Prostate gland (tissue), 2 donors: ENCODE measurements at regions not wholly inside any gene's neighbourhood (a gene's known extent, or its start where the extent isn't known, plus 50 kb on each side); places are given as distances from the start of the nearest gene placed in this dataset.

Source experiments
- DNase-seq: peaks from one replicate; pipeline ENCODE4 v3.0.0-alpha.2; 2019; ENCODE audit warnings: low spot score
- H3K27ac ChIP-seq, 2 donors: fragments of 200-600 bp; sonication (generic); 2 replicates each; pipeline ENCODE4 v1.5.1; 2017 to 2019
- H3K27me3 ChIP-seq: fragments of 200-600 bp; sonication (generic); replicated peaks from 2 replicates; pipeline ENCODE4 v1.5.1; 2019; ENCODE audit not compliant: insufficient read depth
- H3K36me3 ChIP-seq, 2 donors: fragments of 200-600 bp; sonication (generic); 1 replicate in 1 of 2; 2 replicates in 1 of 2; pipeline versions ENCODE4 v1.5.1 to v1.8.1; 2017 to 2019
- H3K4me1 ChIP-seq: fragments of 200-600 bp; sonication (generic); replicated peaks from 2 replicates; pipeline ENCODE4 v1.5.1; 2019
- H3K4me3 ChIP-seq, 2 donors: fragments of 200-600 bp; sonication (generic); 2 replicates each; pipeline ENCODE4 v1.5.1; 2017 to 2019
- H3K9me3 ChIP-seq: fragments of 200-600 bp; sonication (generic); 2 replicates; pipeline ENCODE4 v1.5.1; 2017
- POLR2A ChIP-seq: fragments of 450-650 bp; IDR thresholded peaks from one replicate; pipeline ENCODE4 v1.6.1; 2016; ENCODE audit warnings: antibody characterized with exemption, mild to moderate bottlenecking
- POLR2AphosphoS5 ChIP-seq: sonication (generic); formaldehyde crosslinking; IDR thresholded peaks from one replicate; pipeline ENCODE4 v1.6.1; 2017; ENCODE audit warnings: antibody characterized with exemption
- WGBS: methylation state at CpG from one replicate; pipeline ENCODE4 v1.1.5; 2018; 5-methylcytosine and 5-hydroxymethylcytosine counted together
- intact Hi-C: fragments of 100-400 bp; cut with DNase I; formaldehyde crosslinking; loops from one replicate; pipeline ENCODE4 v1.14.2; 2022
- TF ChIP-seq, protein P1 (sequence below), 4 experiments: fragments of 200-600 bp in 2 of 4; fragments of 450-650 bp in 2 of 4; sonication (generic) in 2 of 4; IDR thresholded peaks; 1 replicate in 3 of 4; 2 replicates in 1 of 4; pipeline ENCODE4 v1.5.1; 2016 to 2019; ENCODE audit warnings: antibody characterized with exemption in 4 of 4, mild to moderate bottlenecking in 2 of 4, moderate library complexity in 2 of 4

DNA sequence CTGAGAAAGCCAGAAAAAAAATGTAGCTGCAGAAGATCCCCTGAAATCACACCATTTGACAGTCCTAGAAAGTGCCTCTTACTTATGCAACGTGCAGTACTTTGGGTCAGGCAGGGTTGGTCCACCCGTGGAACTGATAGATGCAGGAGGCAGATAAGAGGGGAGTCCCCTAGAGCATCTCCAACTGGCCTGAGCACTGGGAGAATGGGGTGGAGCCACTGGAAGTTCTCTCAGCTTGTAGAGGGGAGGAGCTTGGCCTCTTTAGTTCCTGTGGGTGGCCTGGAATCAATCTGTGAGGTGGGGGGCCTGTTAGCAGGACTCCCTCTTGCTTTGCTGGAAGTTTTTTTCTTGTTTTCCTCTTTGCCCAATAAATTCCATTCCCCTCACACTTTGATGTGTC is 335.7 kb upstream of the NCAM2 start:
- 32% methylated on average over 2 of the region's 2 CpGs for WGBS
- TF ChIP-seq, protein P1, sequence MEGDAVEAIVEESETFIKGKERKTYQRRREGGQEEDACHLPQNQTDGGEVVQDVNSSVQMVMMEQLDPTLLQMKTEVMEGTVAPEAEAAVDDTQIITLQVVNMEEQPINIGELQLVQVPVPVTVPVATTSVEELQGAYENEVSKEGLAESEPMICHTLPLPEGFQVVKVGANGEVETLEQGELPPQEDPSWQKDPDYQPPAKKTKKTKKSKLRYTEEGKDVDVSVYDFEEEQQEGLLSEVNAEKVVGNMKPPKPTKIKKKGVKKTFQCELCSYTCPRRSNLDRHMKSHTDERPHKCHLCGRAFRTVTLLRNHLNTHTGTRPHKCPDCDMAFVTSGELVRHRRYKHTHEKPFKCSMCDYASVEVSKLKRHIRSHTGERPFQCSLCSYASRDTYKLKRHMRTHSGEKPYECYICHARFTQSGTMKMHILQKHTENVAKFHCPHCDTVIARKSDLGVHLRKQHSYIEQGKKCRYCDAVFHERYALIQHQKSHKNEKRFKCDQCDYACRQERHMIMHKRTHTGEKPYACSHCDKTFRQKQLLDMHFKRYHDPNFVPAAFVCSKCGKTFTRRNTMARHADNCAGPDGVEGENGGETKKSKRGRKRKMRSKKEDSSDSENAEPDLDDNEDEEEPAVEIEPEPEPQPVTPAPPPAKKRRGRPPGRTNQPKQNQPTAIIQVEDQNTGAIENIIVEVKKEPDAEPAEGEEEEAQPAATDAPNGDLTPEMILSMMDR (IDR thresholded peaks at IDR 0.05): no peak
- no peaks in the 10 kb centered on the region for H3K27me3 ChIP-seq
- no peaks in the 10 kb centered on the region for H3K9me3 ChIP-seq
- H3K36me3 ChIP-seq: no peaks in the 10 kb centered on the region
- H3K27ac ChIP-seq: no peak overlapping the region
- no peak for DNase-seq
- intact Hi-C loops: no loop called here
- no peaks in the 10 kb centered on the region for H3K4me1 ChIP-seq
- no peak overlapping the region for H3K4me3 ChIP-seq

DNA sequence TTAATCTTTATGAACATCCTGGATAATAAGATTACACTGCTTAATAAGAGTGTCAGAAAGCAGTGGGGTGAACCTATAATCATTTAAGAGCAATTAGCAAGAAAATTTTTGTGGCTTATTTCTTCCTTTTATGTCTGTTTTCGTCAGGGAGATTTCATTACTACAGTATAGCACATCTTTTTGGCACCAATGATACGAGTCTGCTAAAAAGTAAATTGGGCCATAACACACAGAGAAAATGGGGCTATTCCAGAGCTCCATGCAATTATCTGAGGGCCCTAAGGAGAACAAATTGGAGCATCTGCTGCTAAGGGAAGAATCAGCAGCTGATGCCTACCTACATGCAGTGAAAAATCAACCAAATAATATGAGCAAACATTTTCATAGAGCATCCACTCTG is 330.3 kb upstream of the NCAM2 start:
- Histone ChIP-seq H3K4me3 (no peak overlapping the region), H3K27me3 (no peaks in the 10 kb centered on the region), H3K36me3 (no peaks in the 10 kb centered on the region), H3K27ac (no peak overlapping the region), H3K9me3 (no peaks in the 10 kb centered on the region), H3K4me1 (no peaks in the 10 kb centered on the region)
- no peak for DNase-seq
- intact Hi-C loops: no loop called here
- TF ChIP-seq, protein P1 (IDR thresholded peaks at IDR 0.05): no peak
- no peak for TF ChIP-seq POLR2AphosphoS5
- no peak for TF ChIP-seq POLR2A
- 64% methylated on average over 2 of the region's 2 CpGs for WGBS

DNA sequence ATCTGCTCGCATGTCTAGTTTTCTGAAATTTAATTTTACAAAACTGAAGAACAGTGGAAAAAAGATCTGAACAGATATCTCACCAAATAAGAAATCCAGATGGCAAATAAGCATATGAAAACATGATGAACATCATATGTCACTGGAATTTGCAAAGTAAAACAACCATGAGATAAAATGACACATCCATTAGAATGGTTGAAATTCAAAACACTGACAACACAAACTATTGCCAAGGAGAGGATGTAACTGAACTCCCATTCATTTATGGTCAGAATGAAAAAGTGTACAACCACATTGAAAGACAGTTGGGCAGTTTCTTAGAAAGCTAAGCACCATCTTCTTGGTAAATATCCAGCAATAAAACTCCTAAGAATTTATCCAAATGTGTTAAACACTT is 312.7 kb upstream of the NCAM2 start:
- Histone ChIP-seq H3K4me3 (no peak overlapping the region), H3K4me1 (no peaks in the 10 kb centered on the region), H3K27me3 (no peaks in the 10 kb centered on the region), H3K9me3 (no peaks in the 10 kb centered on the region), H3K36me3 (no peaks in the 10 kb centered on the region), H3K27ac (no peak overlapping the region)
- TF ChIP-seq POLR2AphosphoS5 (no peak), POLR2A (no peak)
- TF ChIP-seq, protein P1 (IDR thresholded peaks at IDR 0.05): no peak
- intact Hi-C loops: no loop called here
- no peak for DNase-seq
- WGBS: 74% methylated on average over 1 of the region's 1 CpG

DNA sequence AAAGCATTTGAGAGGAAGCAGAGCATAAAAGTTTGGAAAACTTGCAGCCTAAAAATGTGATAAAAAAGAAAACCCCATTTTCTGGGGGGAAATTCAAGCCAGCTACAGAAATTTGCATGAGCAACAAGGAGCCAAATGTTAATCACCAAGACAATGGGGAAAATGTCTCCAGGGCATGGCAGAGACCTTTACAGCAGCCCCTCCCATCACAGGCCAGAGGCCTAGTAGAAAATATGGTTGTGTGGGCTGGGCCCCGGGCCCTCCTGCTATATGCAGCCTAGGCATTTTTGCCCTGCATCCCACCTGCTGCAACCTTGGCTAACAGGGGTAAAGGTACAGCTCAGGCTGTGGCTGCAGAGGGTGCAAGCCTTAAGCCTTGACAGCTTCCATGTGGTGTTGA is 299.6 kb upstream of the NCAM2 start:
- intact Hi-C loops: no loop called here
- no peaks in the 10 kb centered on the region for H3K9me3 ChIP-seq
- H3K4me3 ChIP-seq: no peak overlapping the region
- no peaks in the 10 kb centered on the region for H3K4me1 ChIP-seq
- WGBS: 94% methylated on average over 1 of the region's 1 CpG
- no peaks in the 10 kb centered on the region for H3K27me3 ChIP-seq
- H3K27ac ChIP-seq: no peak overlapping the region
- TF ChIP-seq, protein P1 (IDR thresholded peaks at IDR 0.05): no peak
- TF ChIP-seq POLR2A: no peak
- TF ChIP-seq POLR2AphosphoS5: no peak
- no peak for DNase-seq
- H3K36me3 ChIP-seq: no peaks in the 10 kb centered on the region

DNA sequence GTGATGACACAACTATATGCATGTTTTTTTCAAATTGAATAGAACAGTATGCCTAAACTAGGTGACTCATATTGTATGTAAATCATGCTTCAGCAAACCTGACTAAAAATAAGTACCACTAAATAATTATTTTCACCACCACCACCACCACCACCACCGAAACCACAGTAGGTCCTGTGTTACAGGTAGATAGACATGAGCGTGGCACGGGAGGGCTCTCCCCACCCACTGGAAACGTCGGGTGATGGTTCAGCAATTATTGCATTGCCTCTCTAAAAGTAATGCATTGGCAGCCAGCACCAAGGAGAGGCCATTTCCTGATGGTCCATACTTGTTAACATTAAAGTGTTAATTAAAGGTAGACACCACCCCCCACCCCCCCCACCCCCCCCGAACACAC is 297.0 kb upstream of the NCAM2 start:
- intact Hi-C loops: no loop called here
- WGBS: 78% methylated on average over 6 of the region's 6 CpGs
- TF ChIP-seq, protein P1 (IDR thresholded peaks at IDR 0.05): no peak
- TF ChIP-seq POLR2AphosphoS5 (no peak), POLR2A (no peak)

More for the DNA sequence above, 297.0 kb upstream of the NCAM2 start:
- H3K4me1 ChIP-seq: no peaks in the 10 kb centered on the region
- H3K27me3 ChIP-seq: no peaks in the 10 kb centered on the region
- no peak overlapping the region for H3K27ac ChIP-seq
- no peak for DNase-seq
- H3K9me3 ChIP-seq: no peaks in the 10 kb centered on the region
- no peaks in the 10 kb centered on the region for H3K36me3 ChIP-seq
- no peak overlapping the region for H3K4me3 ChIP-seq
